ENCODE measurements at regions not wholly inside any gene's neighbourhood (a gene's known extent, or its start where the extent isn't known, plus 50 kb on each side); places are given as distances from the start of the nearest gene placed in this dataset.

DNA sequence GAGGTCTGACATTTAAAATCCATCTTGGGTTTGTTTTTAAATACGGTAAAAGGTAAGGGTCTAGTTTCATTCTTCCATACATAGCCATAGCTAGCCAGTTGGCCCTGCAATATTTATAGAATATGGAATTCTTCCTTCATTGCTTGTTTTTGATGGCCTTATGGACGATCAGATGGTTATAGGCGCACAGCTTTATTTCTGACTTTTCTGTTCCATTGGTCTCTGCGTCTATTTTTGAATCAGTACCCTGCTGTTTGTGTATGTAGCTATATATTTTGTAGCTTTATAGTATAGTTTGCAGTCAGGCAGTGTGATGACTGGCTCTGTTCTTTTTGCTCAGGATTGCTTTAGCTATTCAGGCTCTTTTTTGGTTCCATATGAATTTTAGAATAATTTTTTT lies 366.8 kb upstream of the MIS18BP1 start:
- H3K36me3 ChIP-seq (replicated peaks in 1 of 2; ENCODE audit: control insufficient read depth in 1 of 2, insufficient read depth in 2 of 2, low read length in 1 of 2) = no peaks in the 10 kb centered on the region
- H4K20me1 ChIP-seq (ENCODE audit: insufficient read depth) = no peaks in the 10 kb centered on the region
- ChIA-PET POLR2A (no interaction called here), CTCF (no interaction called here)
- H2AFZ ChIP-seq (ENCODE audit: low read depth) = no peak overlapping the region
- no peaks in the 10 kb centered on the region for H3K27me3 ChIP-seq (ENCODE audit: insufficient read depth)
- no peak overlapping the region for H3K27ac ChIP-seq (ENCODE audit: low read depth in 2 of 2, low read length in 1 of 2)
- no peaks in the 10 kb centered on the region for H3F3A ChIP-seq (replicated peaks; ENCODE audit: insufficient read depth)
- no peak for DNase-seq
- no peaks in the 10 kb centered on the region for H3K9me3 ChIP-seq
- no peaks in the 10 kb centered on the region for H3K79me2 ChIP-seq (ENCODE audit: insufficient read depth)
- H3K4me3 ChIP-seq (ENCODE audit: low read depth in 2 of 2, low read length in 1 of 2) = no peak overlapping the region
- WGBS (ENCODE audit: low lambda C conversion rate) = 0% methylated on average over 4 of the region's 4 CpGs
- no peak overlapping the region for H3K9ac ChIP-seq
- no peaks in the 10 kb centered on the region for H3K9me2 ChIP-seq
- no peaks in the 10 kb centered on the region for H3K4me1 ChIP-seq (ENCODE audit: control insufficient read depth in 1 of 2, insufficient read depth in 2 of 2, low read depth in 1 of 2, low read length in 1 of 2)
- no peak for TF ChIP-seq RAD21 (IDR thresholded peaks at IDR 0.05; ENCODE audit: low read length)
- TF ChIP-seq, protein P1, sequence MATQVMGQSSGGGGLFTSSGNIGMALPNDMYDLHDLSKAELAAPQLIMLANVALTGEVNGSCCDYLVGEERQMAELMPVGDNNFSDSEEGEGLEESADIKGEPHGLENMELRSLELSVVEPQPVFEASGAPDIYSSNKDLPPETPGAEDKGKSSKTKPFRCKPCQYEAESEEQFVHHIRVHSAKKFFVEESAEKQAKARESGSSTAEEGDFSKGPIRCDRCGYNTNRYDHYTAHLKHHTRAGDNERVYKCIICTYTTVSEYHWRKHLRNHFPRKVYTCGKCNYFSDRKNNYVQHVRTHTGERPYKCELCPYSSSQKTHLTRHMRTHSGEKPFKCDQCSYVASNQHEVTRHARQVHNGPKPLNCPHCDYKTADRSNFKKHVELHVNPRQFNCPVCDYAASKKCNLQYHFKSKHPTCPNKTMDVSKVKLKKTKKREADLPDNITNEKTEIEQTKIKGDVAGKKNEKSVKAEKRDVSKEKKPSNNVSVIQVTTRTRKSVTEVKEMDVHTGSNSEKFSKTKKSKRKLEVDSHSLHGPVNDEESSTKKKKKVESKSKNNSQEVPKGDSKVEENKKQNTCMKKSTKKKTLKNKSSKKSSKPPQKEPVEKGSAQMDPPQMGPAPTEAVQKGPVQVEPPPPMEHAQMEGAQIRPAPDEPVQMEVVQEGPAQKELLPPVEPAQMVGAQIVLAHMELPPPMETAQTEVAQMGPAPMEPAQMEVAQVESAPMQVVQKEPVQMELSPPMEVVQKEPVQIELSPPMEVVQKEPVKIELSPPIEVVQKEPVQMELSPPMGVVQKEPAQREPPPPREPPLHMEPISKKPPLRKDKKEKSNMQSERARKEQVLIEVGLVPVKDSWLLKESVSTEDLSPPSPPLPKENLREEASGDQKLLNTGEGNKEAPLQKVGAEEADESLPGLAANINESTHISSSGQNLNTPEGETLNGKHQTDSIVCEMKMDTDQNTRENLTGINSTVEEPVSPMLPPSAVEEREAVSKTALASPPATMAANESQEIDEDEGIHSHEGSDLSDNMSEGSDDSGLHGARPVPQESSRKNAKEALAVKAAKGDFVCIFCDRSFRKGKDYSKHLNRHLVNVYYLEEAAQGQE (IDR thresholded peaks at IDR 0.05; ENCODE audit: low read depth, low read length) = no peak
- no peak for TF ChIP-seq ELF1 (IDR thresholded peaks at IDR 0.05)
- TF ChIP-seq EZH2phosphoT487 (IDR thresholded peaks at IDR 0.05; ENCODE audit: borderline replicate concordance, low read depth) = no peak
- TF ChIP-seq POLR2AphosphoS5 (IDR thresholded peaks at IDR 0.05; ENCODE audit: low read depth, low read length) = no peak
- TF ChIP-seq, protein P2, sequence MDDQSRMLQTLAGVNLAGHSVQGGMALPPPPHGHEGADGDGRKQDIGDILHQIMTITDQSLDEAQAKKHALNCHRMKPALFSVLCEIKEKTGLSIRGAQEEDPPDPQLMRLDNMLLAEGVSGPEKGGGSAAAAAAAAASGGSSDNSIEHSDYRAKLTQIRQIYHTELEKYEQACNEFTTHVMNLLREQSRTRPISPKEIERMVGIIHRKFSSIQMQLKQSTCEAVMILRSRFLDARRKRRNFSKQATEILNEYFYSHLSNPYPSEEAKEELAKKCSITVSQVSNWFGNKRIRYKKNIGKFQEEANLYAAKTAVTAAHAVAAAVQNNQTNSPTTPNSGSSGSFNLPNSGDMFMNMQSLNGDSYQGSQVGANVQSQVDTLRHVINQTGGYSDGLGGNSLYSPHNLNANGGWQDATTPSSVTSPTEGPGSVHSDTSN (IDR thresholded peaks at IDR 0.05) = no peak
- TF ChIP-seq RXRA (IDR thresholded peaks at IDR 0.05; ENCODE audit: borderline replicate concordance, low read depth) = no peak
- TF ChIP-seq TAF1 (IDR thresholded peaks at IDR 0.05; ENCODE audit: borderline replicate concordance, low read depth, low read length) = no peak
- no peak for TF ChIP-seq NFIC (IDR thresholded peaks at IDR 0.05; ENCODE audit: borderline replicate concordance)
- TF ChIP-seq MXI1 (IDR thresholded peaks at IDR 0.05; ENCODE audit: low read depth, low read length) = no peak
- H3K4me2 ChIP-seq = no peak overlapping the region

DNA sequence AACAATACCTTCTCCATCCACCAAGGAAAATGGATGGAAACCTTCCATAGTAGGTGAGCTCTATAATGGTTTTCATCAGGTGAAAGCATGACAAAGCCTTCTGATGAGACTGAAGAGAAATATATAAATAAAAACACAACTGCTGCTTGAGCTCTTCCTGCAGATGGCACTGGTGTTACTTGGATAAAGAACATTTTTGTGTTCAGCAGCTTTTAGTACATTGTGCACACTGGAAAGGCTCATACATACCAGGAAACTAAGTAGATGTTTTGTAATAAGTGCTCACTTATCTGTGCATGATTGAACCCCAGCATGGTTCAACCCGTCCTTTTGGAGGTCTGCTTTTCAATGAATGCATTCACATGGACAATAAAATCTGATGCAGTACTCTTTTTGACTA lies 357.3 kb upstream of the MIS18BP1 start:
- Histone ChIP-seq H3K9me3 (no peaks in the 10 kb centered on the region), H3K27ac (ENCODE audit: low read depth in 2 of 2, low read length in 1 of 2) (no peak overlapping the region), H3K4me3 (ENCODE audit: low read depth in 2 of 2, low read length in 1 of 2) (no peak overlapping the region), H3K4me2 (no peak overlapping the region), H3K9ac (no peak overlapping the region), H3K4me1 (ENCODE audit: control insufficient read depth in 1 of 2, insufficient read depth in 2 of 2, low read depth in 1 of 2, low read length in 1 of 2) (no peaks in the 10 kb centered on the region), H3K27me3 (ENCODE audit: insufficient read depth) (no peaks in the 10 kb centered on the region), H3K79me2 (ENCODE audit: insufficient read depth) (no peaks in the 10 kb centered on the region), H2AFZ (ENCODE audit: low read depth) (no peak overlapping the region), H4K20me1 (ENCODE audit: insufficient read depth) (no peaks in the 10 kb centered on the region), H3K9me2 (no peaks in the 10 kb centered on the region), H3F3A (replicated peaks; ENCODE audit: insufficient read depth) (no peaks in the 10 kb centered on the region), H3K36me3 (replicated peaks in 1 of 2; ENCODE audit: control insufficient read depth in 1 of 2, insufficient read depth in 2 of 2, low read length in 1 of 2) (no peaks in the 10 kb centered on the region)
- TF ChIP-seq EP300 (IDR thresholded peaks at IDR 0.05; ENCODE audit: borderline replicate concordance in 1 of 2, low read depth in 1 of 2, low read length in 1 of 2) = no peak
- TF ChIP-seq, protein P3, sequence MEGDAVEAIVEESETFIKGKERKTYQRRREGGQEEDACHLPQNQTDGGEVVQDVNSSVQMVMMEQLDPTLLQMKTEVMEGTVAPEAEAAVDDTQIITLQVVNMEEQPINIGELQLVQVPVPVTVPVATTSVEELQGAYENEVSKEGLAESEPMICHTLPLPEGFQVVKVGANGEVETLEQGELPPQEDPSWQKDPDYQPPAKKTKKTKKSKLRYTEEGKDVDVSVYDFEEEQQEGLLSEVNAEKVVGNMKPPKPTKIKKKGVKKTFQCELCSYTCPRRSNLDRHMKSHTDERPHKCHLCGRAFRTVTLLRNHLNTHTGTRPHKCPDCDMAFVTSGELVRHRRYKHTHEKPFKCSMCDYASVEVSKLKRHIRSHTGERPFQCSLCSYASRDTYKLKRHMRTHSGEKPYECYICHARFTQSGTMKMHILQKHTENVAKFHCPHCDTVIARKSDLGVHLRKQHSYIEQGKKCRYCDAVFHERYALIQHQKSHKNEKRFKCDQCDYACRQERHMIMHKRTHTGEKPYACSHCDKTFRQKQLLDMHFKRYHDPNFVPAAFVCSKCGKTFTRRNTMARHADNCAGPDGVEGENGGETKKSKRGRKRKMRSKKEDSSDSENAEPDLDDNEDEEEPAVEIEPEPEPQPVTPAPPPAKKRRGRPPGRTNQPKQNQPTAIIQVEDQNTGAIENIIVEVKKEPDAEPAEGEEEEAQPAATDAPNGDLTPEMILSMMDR (IDR thresholded peaks at IDR 0.05) = peak; percentile 46
- TF ChIP-seq RFX5 (IDR thresholded peaks at IDR 0.05; ENCODE audit: low read length) = no peak
- 0% methylated on average over 1 of the region's 1 CpG for WGBS (ENCODE audit: low lambda C conversion rate)
- no peak for DNase-seq
- ChIA-PET CTCF (no interaction called here), POLR2A (no interaction called here)
